PFSK-1 (cell line): ENCODE measurements at regions not wholly inside any gene's neighbourhood (a gene's known extent, or its start where the extent isn't known, plus 50 kb on each side); places are given as distances from the start of the nearest gene placed in this dataset.

Source experiments
- FOXP2 ChIP-seq: optimal IDR thresholded peaks from 2 replicates; pipeline ENCODE3; 2011; ENCODE audit warnings: borderline replicate concordance, control low read depth, inconsistent platforms; ENCODE audit not compliant: insufficient read depth; ENCODE audit errors: extremely low read length, extremely low read depth
- POLR2AphosphoS5 ChIP-seq: IDR thresholded peaks from 2 replicates; pipeline ENCODE4 v1.6.1; 2012; ENCODE audit warnings: low read depth, mild to moderate bottlenecking, control low read depth, low read length, moderate library complexity
- SIN3A ChIP-seq: IDR thresholded peaks from 2 replicates; pipeline ENCODE4 v1.6.1; 2012; ENCODE audit warnings: mild to moderate bottlenecking, low read length, moderate library complexity, borderline replicate concordance; ENCODE audit not compliant: insufficient read depth
- TAF1 ChIP-seq: IDR thresholded peaks from 2 replicates; pipeline ENCODE4 v1.6.1; 2012; ENCODE audit warnings: low read length, control low read depth, borderline replicate concordance; ENCODE audit not compliant: insufficient read depth
- TF ChIP-seq, protein P1 (sequence below), 2 experiments: IDR thresholded peaks; 2 replicates each; pipeline versions ENCODE4 v1.6.1 to v1.8.0; 2011 to 2012; ENCODE audit warnings: low read depth in 2 of 2, low read length in 2 of 2, control low read depth in 1 of 2, inconsistent platforms in 1 of 2, mild to moderate bottlenecking in 1 of 2, moderate library complexity in 1 of 2; ENCODE audit not compliant: insufficient read depth in 1 of 2

DNA sequence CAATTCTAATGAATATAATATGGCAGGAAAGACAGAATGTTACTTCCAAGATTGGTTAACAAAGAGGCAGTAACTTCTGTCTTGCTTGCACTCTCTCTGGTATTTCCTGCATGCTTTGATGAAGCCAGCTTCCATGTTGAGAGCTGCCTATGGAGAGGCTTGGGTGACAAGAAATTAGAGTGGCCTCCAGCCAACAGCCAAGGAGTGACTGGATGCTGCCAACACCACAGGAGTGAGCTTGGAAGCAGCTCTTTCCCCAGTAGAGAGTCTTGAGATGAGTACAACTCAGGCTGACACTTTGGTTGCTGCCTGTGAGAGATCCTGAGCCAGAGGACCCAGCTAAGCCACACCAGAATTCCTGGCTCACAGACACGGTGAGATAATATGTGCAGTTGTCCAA, 183.1 kb downstream of the RMST start:
- TF ChIP-seq SIN3A (no peak), FOXP2 (no peak), TAF1 (no peak), POLR2AphosphoS5 (no peak)
- TF ChIP-seq, protein P1, sequence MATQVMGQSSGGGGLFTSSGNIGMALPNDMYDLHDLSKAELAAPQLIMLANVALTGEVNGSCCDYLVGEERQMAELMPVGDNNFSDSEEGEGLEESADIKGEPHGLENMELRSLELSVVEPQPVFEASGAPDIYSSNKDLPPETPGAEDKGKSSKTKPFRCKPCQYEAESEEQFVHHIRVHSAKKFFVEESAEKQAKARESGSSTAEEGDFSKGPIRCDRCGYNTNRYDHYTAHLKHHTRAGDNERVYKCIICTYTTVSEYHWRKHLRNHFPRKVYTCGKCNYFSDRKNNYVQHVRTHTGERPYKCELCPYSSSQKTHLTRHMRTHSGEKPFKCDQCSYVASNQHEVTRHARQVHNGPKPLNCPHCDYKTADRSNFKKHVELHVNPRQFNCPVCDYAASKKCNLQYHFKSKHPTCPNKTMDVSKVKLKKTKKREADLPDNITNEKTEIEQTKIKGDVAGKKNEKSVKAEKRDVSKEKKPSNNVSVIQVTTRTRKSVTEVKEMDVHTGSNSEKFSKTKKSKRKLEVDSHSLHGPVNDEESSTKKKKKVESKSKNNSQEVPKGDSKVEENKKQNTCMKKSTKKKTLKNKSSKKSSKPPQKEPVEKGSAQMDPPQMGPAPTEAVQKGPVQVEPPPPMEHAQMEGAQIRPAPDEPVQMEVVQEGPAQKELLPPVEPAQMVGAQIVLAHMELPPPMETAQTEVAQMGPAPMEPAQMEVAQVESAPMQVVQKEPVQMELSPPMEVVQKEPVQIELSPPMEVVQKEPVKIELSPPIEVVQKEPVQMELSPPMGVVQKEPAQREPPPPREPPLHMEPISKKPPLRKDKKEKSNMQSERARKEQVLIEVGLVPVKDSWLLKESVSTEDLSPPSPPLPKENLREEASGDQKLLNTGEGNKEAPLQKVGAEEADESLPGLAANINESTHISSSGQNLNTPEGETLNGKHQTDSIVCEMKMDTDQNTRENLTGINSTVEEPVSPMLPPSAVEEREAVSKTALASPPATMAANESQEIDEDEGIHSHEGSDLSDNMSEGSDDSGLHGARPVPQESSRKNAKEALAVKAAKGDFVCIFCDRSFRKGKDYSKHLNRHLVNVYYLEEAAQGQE (IDR thresholded peaks at IDR 0.05; ENCODE audit: insufficient read depth in 1 of 2, low read depth in 2 of 2, low read length in 2 of 2), result no peak

DNA sequence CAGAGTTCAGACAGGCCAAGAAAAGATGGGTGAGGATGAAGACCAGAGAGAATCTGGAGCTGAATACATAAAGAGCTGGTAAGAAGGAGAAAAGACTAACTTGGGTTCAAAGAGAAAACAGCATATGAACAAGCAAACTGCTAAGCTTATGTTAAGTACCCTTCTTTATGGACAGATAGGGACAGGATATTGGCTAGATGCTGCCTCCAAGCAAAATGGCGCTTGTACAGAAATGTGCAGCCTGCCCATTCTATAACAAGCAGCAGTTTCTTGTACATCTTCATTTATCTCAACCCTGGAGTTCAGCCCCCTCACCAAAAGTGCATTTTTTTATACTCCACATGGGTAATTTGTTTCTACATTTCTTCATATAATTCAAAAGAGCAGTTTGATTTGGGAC, 184.5 kb downstream of the RMST start:
- TF ChIP-seq FOXP2 (no peak), TAF1 (no peak), POLR2AphosphoS5 (no peak), SIN3A (no peak)
- TF ChIP-seq, protein P1 (IDR thresholded peaks at IDR 0.05; ENCODE audit: insufficient read depth in 1 of 2, low read depth in 2 of 2, low read length in 2 of 2), result no peak

DNA sequence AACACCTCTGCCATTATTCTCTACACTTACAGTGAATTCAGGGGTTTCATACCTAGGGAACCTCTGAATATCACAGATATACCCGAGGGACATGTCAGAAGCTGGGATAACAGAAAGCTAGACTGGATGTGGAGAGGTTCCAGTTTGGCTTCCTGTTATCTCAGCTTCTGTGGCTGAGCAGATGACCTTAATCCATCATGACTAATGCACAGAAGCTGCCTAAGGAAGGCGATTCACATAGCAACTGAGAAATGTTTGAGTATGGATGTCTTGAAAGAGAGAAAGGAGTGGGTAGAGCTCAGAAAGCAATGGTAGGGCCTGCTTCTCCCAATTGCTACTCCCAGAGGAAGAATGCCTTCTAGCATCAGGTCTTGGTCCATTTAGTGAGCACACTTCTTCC, 187.6 kb downstream of the RMST start:
- TF ChIP-seq POLR2AphosphoS5, result no peak
- no peak for TF ChIP-seq TAF1
- TF ChIP-seq, protein P1 (IDR thresholded peaks at IDR 0.05; ENCODE audit: insufficient read depth in 1 of 2, low read depth in 2 of 2, low read length in 2 of 2), result no peak

DNA sequence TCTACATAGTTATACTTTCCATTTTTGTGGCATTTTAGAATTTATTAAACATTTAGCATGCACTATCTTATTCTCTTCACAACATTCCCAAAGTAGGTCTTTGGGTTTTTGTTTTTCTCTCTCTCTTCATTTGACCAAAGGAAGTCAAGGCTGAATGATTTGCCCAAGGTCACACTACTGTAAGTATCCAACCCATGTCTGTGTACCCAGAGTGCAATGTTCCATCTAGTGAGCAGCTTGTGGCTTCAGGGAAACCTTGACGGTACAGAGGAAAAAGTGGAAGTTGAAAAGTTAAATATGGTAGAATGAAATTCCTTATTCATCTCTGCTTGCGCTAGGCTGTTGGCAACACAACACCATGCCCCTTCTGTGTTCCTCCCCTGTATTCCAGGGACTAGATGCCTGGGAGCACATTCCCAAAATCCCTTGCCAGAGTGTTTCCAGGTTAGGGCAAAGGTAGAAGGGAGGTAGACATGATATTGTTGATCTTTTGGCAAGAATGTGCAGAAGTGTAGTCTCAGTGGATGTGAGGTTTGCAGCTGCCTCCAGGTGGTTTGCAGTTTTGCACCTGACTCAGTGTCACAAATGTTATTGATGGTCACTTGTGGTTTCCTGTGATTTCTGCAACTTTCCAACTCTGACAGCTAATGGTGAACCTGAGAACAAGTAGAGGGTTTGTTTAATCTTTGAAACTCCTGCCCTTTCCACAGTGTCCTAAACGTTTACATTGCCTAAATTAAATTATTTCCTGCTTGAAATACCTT, 196.7 kb downstream of the RMST start:
- TF ChIP-seq, protein P1 (IDR thresholded peaks at IDR 0.05; ENCODE audit: insufficient read depth in 1 of 2, low read depth in 2 of 2, low read length in 2 of 2), result no peak
- TF ChIP-seq POLR2AphosphoS5 (no peak), FOXP2 (no peak), SIN3A (no peak), TAF1 (no peak)

DNA sequence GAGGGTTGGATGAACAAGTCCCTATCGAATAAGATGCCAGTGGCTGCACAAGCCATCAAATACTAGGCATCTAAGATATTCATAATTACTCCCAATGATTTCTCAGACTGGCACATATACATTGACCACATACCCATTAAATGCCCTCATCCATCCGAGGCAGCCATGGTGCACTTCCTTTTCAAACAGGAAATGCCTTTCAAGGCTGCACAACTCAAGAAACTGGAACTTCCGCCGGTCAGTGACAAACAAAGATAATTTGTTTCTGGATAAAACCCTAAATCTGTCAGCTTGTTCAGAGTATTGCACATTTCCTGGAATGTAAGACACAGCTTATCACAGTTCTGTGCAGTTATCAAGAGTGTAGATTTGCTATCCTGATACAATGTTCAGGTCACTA, 203.7 kb downstream of the RMST start:
- TF ChIP-seq SIN3A, result no peak
- no peak for TF ChIP-seq FOXP2
- no peak for TF ChIP-seq TAF1
- TF ChIP-seq POLR2AphosphoS5, result no peak
- TF ChIP-seq, protein P1 (IDR thresholded peaks at IDR 0.05; ENCODE audit: insufficient read depth in 1 of 2, low read depth in 2 of 2, low read length in 2 of 2), result no peak
